Brain microvascular endothelial cell (primary cell): ENCODE measurements at regions not wholly inside any gene's neighbourhood (a gene's known extent, or its start where the extent isn't known, plus 50 kb on each side); places are given as distances from the start of the nearest gene placed in this dataset.

Experiments
- DNase-seq: peaks from one replicate; pipeline ENCODE4 v3.0.0-alpha.2; 2020
- H3K27ac ChIP-seq: fragments of 250-450 bp; sonication (Bioruptor Pico); 2 replicates; pipeline ENCODE4 v1.5.1; 2020; ENCODE audit warnings: mild to moderate bottlenecking, moderate library complexity
- H3K27me3 ChIP-seq: fragments of 250-450 bp; sonication (Bioruptor Pico); replicated peaks from 2 replicates; pipeline ENCODE4 v1.5.1; 2020; ENCODE audit warnings: mild to moderate bottlenecking
- H3K36me3 ChIP-seq: fragments of 250-450 bp; sonication (Bioruptor Pico); replicated peaks from 2 replicates; pipeline ENCODE4 v1.5.1; 2020; ENCODE audit warnings: mild to moderate bottlenecking
- H3K4me3 ChIP-seq: 2 replicates; pipeline ENCODE4 v1.5.1; 2011; ENCODE audit warnings: low read depth, mild to moderate bottlenecking, control low read depth, low read length, moderate library complexity
- CTCF ChIP-seq: IDR thresholded peaks from 2 replicates; pipeline ENCODE4 v1.5.1; 2011; ENCODE audit warnings: low read depth, mild to moderate bottlenecking, moderate library complexity, low read length, control low read depth, inconsistent platforms; ENCODE audit errors: missing control alignments
- in situ Hi-C: cut with HindIII; loops from 2 replicates; pipeline ENCODE4 v1.10.0; 2017; ENCODE audit warnings: low sequenced_read_pairs, low pct_ligation_motif_present

GRCh38 chr22:44601725-44602124 lies 100.3 kb upstream of the PRR5 start:
- no peak for TF ChIP-seq CTCF
- in situ Hi-C loops, result no loop called here
- Histone ChIP-seq H3K36me3 (no peaks in the 10 kb centered on the region), H3K27me3 (no peaks in the 10 kb centered on the region), H3K27ac (no peak overlapping the region), H3K4me3 (no peak overlapping the region)
- no peak for DNase-seq

GRCh38 chr22:44601189-44601588 lies 100.8 kb upstream of the PRR5 start:
- Histone ChIP-seq H3K27ac (no peak overlapping the region), H3K4me3 (no peak overlapping the region), H3K27me3 (no peaks in the 10 kb centered on the region), H3K36me3 (no peaks in the 10 kb centered on the region)
- in situ Hi-C loops, result no loop called here
- no peak for DNase-seq
- no peak for TF ChIP-seq CTCF

GRCh38 chr22:44600207-44600785 lies 101.7 kb upstream of the PRR5 start:
- in situ Hi-C loops, result no loop called here
- Histone ChIP-seq H3K27me3 (peaks cover 2% of the 10 kb centered on the region), H3K4me3 (no peak overlapping the region), H3K27ac (no peak overlapping the region), H3K36me3 (no peaks in the 10 kb centered on the region)
- no peak for DNase-seq
- no peak for TF ChIP-seq CTCF

- H3K4me3 ChIP-seq, result no peak overlapping the region
- DNase-seq, result no peak
- no peak for TF ChIP-seq CTCF
- in situ Hi-C loops, result no loop called here
- H3K27me3 ChIP-seq, result peaks cover 2% of the 10 kb centered on the region
- no peak overlapping the region for H3K27ac ChIP-seq
- no peaks in the 10 kb centered on the region for H3K36me3 ChIP-seq
Measured at GRCh38 chr22:44599500-44600140, 101.6 kb upstream of the RTL6 start.

- Histone ChIP-seq H3K4me3 (no peak overlapping the region), H3K36me3 (no peaks in the 10 kb centered on the region), H3K27me3 (peaks cover 2% of the 10 kb centered on the region), H3K27ac (no peak overlapping the region)
- no peak for TF ChIP-seq CTCF
- no peak for DNase-seq
- in situ Hi-C loops, result no loop called here
Measured at GRCh38 chr22:44599084-44599483, 101.1 kb upstream of the RTL6 start.

- no peak overlapping the region for H3K27ac ChIP-seq
- no peak for TF ChIP-seq CTCF
- in situ Hi-C loops, result no loop called here
- H3K4me3 ChIP-seq, result no peak overlapping the region
- peaks cover 2% of the 10 kb centered on the region for H3K27me3 ChIP-seq
- no peak for DNase-seq
- H3K36me3 ChIP-seq, result no peaks in the 10 kb centered on the region
Measured at GRCh38 chr22:44597616-44598015, 99.6 kb upstream of the RTL6 start.
